GM12873 (cell line): ENCODE measurements at regions not wholly inside any gene's neighbourhood (a gene's known extent, or its start where the extent isn't known, plus 50 kb on each side); places are given as distances from the start of the nearest gene placed in this dataset.

ENCODE experiments used
- TF ChIP-seq, protein P1 (sequence below): IDR thresholded peaks from 2 replicates; pipeline ENCODE4 v1.5.1; 2012; ENCODE audit warnings: low read depth, mild to moderate bottlenecking, moderate library complexity, low read length, control low read depth; ENCODE audit not compliant: insufficient read depth; ENCODE audit errors: missing control alignments

DNA sequence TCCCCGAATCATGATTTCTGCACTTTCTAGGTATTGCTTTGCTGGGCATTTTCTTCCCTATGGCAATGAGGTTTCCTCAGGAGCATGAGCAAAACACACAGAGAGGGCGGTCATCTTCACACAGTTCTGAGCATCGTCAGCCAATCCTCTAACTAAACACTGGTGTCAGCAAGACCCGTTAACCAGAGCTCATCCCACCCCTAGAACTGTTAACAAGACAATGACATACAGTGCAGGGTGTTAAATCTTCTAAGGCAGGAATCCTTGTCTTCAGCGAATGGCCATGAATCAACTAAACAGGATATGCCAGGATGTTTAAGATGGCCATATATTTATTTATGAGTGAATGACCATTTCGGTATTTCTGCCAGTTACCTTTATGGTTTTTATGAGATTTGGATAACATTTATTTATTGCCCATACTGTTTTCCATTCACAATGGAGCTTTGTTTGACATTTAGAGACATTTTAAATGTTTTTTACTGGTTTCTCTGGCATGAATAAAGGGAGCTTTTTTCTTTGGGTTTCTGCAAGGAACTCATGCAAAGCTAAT is 411.5 kb upstream of the PROK2 start:
- TF ChIP-seq, protein P1, sequence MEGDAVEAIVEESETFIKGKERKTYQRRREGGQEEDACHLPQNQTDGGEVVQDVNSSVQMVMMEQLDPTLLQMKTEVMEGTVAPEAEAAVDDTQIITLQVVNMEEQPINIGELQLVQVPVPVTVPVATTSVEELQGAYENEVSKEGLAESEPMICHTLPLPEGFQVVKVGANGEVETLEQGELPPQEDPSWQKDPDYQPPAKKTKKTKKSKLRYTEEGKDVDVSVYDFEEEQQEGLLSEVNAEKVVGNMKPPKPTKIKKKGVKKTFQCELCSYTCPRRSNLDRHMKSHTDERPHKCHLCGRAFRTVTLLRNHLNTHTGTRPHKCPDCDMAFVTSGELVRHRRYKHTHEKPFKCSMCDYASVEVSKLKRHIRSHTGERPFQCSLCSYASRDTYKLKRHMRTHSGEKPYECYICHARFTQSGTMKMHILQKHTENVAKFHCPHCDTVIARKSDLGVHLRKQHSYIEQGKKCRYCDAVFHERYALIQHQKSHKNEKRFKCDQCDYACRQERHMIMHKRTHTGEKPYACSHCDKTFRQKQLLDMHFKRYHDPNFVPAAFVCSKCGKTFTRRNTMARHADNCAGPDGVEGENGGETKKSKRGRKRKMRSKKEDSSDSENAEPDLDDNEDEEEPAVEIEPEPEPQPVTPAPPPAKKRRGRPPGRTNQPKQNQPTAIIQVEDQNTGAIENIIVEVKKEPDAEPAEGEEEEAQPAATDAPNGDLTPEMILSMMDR = no peak

DNA sequence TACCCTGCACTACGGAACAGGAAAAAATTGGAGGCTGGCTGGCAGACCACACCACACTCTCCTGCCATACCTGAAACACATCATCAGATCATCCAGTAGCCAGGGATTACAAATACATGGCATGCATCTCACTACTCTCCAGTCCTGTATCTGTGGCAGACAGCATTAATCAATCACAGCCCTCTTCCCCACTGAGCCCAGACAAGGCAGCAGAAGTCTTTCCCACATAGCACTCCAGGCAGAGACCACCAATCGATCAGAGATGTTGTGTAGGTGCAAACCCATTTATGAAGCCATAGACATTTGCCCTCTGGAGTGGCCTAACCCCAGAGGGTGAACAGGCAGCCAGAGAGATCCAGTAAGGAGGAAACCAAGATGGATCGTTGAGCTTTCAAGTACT is 410.9 kb upstream of the PROK2 start:
- TF ChIP-seq, protein P1 = no peak

DNA sequence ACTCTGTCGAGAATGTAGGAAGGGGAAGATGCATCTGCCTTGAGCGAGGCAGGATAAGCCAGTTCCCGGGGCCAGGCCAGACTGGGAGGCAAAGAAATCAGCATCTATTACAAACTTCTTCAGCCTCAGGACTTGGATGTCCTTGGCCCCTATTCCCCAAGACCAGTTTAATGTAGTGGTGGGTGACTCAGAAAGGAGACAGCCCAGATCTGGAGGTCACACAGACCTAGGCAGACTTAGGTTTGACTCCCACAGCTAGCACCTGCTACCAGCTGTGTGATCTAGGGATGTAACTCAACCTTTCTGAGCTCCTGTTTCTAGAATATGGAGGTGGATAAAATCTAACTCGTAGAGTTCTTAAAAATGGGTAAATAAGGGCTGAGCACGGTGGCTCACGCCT is 409.5 kb upstream of the PROK2 start:
- TF ChIP-seq, protein P1 = no peak

DNA sequence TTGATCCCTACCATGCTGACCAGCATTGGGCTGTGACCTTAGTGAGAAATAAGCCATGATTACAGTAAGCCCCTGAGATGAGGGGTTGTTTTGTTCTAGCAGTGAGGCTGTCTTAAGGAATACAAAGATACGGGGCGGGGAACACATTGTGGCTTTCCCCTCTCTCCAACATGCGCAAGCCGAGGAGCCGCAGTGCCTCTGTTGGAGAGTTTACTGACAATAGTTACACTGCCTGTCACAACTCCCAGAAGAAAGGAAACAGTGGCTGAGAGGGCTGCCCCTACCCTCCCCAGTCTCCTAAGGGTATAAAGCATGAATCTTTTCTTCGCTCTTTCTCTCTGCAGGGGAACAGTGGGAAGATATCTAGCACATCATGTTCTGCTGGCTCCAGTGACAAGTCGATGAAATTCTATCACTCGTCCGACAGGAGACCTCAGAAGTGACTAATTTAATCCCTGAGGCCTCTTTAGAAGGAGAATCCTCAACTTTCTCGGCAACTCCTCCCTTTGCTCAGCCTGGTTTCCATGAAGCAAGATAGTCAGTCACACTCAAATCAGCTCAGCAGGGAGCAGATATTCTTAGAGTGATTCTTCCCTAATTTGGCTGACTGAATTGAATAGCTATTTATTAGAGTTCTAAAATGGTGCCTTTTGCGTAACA is 409.0 kb upstream of the PROK2 start:
- TF ChIP-seq, protein P1 = no peak

DNA sequence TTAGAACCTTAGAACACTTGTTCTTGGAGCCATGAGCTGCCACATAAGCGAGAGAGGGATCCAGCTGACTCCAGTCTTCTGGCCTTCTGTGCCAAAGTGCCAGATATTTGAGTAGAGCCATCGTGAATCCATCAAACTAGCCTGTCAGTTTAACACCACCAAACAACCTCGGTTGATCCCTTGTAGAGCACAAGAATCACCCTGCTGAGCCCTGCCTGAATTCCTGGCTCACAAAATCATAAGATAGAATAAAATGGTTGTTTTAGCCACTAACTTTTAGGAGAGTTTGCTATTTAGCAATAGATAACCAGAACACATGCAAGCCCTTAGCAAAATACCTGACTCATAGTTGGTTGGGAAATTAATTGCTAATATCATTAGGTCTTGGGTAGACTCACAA is 407.6 kb upstream of the PROK2 start:
- TF ChIP-seq, protein P1 = no peak

DNA sequence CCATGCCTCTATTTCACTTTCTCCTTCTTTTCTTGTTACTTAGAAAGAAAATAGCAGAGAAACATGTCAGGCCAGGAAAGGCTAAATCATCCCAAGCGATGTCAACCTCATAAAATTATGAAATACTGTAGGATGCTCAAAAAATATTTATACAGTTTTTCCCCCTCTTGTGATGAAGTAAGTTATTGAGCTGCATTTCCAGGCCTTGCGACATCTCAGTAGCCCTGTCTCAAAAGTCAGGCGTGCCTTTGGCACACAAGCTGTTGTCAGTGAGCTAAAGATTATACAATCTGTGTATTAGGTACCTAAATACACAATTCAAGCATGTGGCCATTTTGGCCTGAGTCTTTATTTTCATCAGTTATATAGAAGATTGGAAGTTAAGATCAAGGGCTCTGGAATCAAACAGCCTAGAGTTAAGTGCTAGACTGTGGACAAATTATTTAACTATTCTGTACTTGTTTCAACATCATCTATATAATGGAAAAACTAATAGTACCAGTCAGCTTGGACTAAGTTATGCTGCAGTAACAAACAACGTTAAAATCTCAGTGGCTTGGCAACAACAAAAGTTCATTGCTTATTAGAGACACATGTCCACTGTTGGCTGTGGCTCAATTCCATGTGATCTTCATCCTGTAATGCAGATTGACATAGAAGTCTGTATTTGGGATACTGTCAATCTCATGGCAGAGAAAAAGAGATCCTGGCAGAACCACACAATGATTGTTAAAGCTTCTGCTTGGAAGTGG is 406.4 kb upstream of the PROK2 start:
- TF ChIP-seq, protein P1 = no peak

DNA sequence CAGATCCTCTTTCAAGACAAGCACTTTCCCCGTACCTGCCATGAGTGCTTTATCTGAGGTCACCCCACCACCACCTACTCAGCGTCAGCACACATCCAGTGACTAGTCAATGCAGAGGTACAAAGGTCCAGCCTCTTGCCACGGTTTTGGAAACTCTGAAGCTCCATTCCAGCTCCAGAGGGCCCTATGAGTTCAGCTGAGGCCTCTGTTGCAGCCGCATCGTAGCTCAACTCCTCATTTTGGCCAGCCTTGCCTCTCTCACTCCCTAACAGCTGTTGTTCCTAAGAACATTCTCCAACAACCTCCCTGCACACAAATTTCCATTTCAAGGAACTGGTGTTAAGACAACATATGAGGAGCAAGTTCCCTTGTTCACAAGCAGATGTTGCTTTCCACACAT is 405.1 kb upstream of the PROK2 start:
- TF ChIP-seq, protein P1 = no peak
